Activated CD4-positive, alpha-beta T cell treated with anti-CD3 and anti-CD28 coated beads, Interleukin-10, Interleukin-2, amounts not matched to agents 100 ng/mL and 50 ng/mL, durations not matched to agents 16 hours and 8 hours (primary cell): ENCODE measurements at regions not wholly inside any gene's neighbourhood (a gene's known extent, or its start where the extent isn't known, plus 50 kb on each side); places are given as distances from the start of the nearest gene placed in this dataset.
A peak's percentile ranks its signal among the peaks of the same experiment; 100 is the strongest.
"Not testable (repeated sequence)": the region's sequence is repeated elsewhere in the genome, so short reads cannot be mapped to it uniquely, and the experiment has no call there.

ENCODE experiments used
- DNase-seq: peaks from one replicate; pipeline ENCODE4 v3.0.0-alpha.2; 2020

- DNase-seq = not testable (repeated sequence)
Measured at GRCh38 chr2:158866082-158866481, 71.0 kb downstream of the DAPL1 start.

DNA sequence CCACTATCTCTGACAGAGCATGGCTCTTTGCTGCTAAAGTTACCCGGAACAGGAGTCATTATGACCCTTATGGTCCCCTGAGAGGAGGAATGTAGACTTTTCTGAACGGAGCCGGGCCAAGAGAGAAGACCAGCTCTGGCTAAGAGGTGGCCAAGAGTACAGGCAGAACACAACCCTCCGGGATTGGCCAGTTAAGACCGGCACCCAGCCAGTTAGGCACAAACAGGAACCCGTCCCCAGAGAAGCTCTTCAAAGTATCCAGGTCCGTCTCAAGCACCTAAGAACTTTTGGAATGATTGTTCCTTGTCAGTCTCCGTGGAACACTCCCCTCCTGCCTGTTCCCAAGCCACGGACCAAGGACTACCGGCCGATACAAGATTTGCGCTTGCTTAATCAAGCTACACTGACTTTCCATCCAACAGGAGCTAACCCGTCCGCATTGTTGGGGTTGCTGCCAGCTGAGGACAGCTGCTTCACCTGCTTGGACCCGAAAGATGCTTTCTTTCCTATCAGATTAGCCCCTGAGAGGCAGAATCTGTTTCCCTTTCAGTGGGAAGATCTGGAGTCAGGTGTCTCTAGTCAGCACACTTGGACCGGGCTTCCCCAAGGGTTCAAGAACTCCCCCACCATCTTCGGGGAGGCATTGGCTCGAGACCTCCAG, 72.5 kb downstream of the DAPL1 start:
- DNase-seq = not testable (repeated sequence)

DNA sequence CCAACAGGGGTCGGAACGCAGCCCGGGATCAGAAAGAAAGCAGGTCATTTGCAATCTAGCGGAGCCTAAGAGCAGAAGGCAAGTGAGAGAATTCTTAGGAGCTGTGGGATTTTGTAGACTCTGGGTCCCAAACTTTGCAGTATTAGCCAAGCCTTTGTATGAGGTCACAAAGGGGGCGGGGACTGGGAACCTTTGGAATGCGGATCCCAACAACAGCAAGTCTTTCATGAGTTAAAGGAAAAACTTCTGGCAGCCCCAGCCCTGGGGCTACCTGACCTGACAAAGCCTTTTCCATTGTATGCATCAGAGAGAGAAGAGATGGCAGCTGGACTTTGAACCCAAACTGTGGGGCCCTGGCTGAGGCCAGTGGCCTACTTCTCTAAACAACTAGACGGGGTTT, 73.3 kb downstream of the DAPL1 start:
- not testable (repeated sequence) for DNase-seq

DNA sequence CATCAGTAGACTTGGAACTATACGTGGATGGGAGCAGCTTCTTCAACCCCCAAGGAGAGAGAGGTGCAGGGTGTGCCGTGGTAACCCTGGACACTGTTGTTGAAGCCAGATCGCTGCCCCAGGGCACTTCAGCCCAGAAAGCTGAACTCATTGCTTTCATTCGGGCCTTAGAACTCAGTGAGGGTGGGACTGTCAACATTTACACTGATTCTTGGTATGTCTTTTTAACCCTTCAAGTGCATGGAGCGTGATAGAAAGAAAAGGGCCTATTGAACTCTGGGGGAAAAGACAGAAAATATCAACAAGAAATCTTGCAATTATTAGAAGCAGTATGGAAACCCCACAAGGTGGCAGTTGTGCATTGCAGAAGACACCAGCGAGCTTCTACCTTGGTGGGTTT, 74.0 kb downstream of the DAPL1 start:
- not testable (repeated sequence) for DNase-seq

- not testable (repeated sequence) for DNase-seq
Measured at GRCh38 chr2:158869609-158870008, 74.5 kb downstream of the DAPL1 start.

DNA sequence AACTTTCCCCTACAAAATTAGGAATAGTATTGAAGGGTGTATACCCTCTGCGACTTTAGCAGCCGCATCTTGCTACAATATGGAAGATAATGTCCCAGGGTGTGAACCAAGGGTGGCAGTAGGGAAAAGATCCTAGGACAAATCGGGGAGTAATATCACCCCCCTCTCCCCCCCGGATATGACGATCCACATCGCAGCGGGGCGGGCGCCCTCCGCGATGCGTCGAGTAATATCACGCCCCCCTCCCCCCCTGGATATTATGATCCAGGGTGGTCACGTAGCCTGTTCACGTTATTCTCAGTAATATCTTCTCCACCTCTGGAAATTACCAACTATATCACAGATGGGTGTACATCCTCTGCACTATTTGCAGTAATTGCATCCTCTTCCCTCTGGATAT, 82.9 kb downstream of the DAPL1 start:
- no peak for DNase-seq

GRCh38 chr2:158879229-158879903, 84.2 kb downstream of the DAPL1 start:
- no peak for DNase-seq

- DNase-seq = no peak
Measured at GRCh38 chr2:158882297-158882696, 86.1 kb upstream of the TANC1 start.

DNA sequence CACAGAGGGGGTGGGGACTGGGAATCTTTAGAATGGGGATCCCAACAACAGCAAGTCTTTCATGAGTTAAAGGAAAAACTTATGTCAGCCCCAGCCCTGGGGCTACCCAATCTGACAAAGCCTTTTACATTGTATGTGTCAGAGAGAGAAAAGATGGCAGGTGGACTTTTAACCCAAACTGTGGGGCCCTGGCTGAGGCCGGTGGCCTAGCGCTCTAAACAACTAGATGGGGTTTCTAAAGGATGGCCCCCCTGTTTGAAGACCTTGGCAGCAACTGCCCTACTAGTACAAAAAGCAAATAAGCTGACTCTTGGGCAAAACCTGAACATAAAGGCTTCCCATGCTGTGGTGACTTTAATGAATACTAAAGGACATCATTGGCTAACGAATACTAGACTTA, 83.9 kb upstream of the TANC1 start:
- DNase-seq = not testable (repeated sequence)

- DNase-seq = peak; percentile 61
Measured at GRCh38 chr2:158885018-158885678, 83.3 kb upstream of the TANC1 start.

DNA sequence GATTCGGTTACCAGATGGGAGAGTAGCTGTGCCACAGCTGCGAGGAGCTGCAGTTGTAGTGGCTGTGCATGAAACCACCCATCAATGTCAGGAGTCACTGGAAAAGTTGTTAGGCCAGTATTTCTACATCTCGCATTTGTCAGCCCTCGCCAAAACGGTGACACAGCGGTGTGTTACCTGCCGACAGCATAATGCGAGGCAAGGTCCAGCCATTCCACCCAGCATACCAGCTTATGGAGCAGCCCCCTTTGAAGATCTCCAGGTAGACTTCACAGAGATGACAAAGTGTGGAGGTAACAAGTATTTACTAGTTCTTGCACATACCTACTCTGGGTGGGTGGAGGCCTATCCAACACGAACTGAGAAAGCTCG, 82.8 kb upstream of the TANC1 start:
- not testable (repeated sequence) for DNase-seq

DNA sequence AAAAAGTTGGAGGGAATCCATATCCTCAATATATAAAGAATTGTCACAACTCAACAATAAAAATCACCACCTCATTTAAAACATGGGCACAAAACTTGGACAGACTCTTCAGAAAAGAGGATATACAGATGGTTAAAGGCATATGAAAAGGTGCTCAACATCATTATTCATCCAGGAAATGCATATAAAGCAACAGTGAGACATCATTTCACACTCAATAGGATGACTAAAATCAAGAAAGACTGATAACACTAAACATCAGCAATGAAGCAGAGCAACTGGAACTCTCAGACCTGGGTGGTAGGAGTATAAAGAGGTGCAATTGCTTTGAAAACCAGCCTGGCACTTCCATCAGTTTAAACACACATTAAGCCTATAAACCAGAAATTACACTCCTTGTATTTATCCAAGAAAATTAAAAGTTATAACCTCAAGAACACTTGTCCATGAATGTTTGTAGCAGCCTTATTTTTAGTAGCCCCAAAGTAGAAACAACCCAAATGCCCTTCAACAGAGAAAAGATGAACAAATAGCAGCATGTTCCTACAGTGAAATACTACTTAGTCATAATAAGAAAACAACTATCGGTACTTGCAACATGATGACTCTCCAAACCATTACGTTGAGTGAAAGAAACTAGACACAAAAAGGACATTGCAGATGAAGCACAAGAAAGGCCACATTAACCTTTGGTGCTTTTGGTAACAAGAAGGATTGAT, 79.1 kb upstream of the TANC1 start:
- DNase-seq = peak; percentile 50

- no peak for DNase-seq
Measured at GRCh38 chr2:158890296-158890905, 78.0 kb upstream of the TANC1 start.

DNA sequence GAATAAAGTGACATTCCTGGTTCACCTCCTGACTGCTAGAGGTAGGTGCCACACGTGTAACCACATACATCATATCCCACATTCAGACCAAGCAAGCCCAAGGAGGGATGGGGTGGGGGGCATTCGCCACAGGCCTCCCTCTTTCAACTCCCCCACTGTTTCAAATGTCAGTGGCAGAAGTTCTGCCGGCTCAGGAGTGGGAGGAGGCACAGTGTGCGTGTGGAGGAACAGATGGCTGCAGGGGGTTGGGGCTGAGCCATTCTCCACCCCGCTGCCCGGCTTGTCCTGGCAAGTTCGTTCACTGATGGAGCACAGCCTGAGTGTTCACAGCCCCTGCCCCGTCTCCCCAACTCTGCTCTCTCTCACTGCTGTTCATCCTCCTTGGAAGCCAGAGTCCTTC, 75.4 kb upstream of the TANC1 start:
- DNase-seq = no peak

DNA sequence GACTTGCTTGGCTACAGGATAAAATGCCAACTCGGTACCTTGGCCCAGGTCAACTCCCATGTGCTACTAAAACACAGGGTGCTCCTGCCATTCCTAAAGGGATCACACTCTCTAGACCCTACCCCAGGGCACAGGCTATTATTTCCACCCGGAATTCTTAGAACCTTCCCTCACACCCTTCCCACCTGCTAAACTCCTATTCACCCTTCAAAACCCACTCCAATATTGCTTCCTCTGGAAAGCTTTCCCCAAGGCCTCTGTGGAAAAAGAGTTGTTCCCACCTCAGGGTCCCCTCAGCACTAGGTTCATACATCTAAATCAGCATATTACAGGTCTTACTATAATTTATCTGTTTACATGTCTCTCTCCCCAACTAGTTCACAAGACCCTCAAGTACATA, 75.0 kb upstream of the TANC1 start:
- DNase-seq = no peak

DNA sequence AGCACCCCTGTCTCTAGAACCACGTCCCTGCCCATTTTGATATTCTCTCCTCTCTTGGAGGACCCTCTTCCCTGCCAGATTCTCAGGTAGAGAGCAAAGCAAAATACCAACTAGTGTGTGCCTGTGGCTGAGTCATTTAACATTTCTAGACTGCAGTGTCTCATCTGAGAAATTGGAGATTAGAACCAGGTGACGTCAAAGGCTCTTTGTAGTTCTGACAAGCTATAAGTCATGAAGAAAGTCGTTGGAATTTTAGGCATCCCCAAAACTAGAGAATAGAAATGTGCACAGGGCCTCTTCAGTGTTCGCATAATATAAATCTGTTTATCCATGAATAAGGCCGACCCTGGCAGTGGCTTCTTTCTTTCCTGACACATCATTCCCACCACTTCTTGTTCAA, 74.4 kb upstream of the TANC1 start:
- DNase-seq = no peak

GRCh38 chr2:158894572-158894971, 73.9 kb upstream of the TANC1 start:
- DNase-seq = no peak

GRCh38 chr2:158900345-158900744, 68.1 kb upstream of the TANC1 start:
- DNase-seq = no peak

DNA sequence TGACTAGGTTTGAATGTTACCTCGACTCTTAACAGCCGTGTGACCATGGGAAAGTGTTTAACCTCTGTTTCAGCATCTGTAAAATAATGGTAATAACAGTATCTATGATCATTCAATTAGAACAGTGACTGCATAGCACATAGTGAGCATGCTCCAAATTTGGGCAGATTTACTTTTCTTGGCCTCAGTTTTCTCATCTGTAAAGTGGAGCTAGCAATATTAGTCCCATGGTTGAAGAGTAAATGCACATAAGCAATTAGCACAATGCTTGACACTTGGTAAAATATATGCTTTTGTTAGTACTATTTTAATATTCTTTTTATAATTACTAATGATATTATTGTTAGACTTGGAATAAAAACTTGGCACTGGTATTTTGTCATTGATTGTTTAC, 66.4 kb upstream of the TANC1 start:
- no peak for DNase-seq

DNA sequence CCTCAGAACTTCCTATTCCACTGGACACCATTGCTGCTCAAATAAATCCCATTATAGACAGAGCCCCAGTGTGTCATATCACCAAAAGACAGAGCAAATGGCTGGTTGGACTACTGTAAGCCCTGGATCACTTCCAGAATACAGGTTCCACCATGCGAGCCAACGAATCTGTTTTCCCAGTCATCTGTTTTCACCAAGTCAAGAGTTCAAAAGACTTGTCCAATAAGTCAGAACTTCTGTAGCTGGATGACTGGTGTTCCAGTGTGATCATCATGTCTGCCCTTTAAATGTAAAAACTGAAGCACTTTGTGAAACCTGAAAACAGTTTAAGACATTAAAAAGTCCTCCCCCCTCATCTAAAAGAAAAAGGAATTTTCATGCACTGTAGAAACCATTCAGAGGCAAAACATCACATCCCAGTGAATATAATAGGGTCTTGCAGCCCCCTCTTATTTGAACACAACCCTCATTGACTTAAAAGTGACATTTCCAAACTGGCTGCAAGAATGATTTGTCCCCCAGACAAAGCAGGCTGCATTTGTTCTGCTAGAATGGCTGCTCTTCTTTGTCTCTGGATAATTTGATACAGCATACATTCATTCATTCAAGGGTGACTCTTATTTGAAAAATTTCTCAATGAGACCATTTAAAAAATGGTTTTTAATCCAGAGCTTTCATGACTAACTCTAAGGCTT, 64.6 kb upstream of the TANC1 start:
- DNase-seq = no peak

- no peak for DNase-seq
Measured at GRCh38 chr2:158904627-158905177, 63.7 kb upstream of the TANC1 start.

- no peak for DNase-seq
Measured at GRCh38 chr2:158905341-158905740, 63.1 kb upstream of the TANC1 start.
